Fibroblast of pulmonary artery (primary cell): ENCODE measurements at regions not wholly inside any gene's neighbourhood (a gene's known extent, or its start where the extent isn't known, plus 50 kb on each side); places are given as distances from the start of the nearest gene placed in this dataset.
A peak's percentile ranks its signal among the peaks of the same experiment; 100 is the strongest.

ENCODE experiments used
- DNase-seq: peaks from one replicate; pipeline ENCODE4 v3.0.0-alpha.2; 2010; ENCODE audit warnings: low read depth
- H3K4me3 ChIP-seq: replicated peaks from 2 replicates; pipeline ENCODE4 v1.5.1; 2011; ENCODE audit warnings: low read depth, mild to moderate bottlenecking, control low read depth, low read length, moderate library complexity
- TF ChIP-seq, protein P1 (sequence below): IDR thresholded peaks from 2 replicates; pipeline ENCODE4 v1.5.1; 2011; ENCODE audit warnings: mild to moderate bottlenecking, control low read depth, low read length, inconsistent platforms; ENCODE audit errors: missing control alignments

DNA sequence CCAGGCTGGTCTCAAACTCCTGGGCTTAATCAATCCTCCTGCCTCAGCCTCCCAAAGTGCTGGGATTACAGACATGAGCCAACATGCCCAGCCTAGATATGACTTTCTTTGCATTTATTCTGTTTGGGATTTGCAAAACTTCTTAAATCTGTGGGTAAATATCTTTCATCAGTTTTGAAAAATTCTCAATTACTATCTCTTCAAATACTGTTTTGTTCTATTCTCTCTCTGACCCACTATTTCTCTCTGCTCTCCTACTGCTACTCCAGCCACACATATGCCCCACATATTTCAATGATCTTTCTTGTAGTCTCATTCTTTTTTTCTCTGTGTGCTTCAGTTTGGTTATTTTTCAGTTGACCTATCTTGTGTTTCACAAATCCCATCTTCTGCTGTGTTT, 205.1 kb downstream of the CHIC2 start:
- no peak overlapping the region for H3K4me3 ChIP-seq
- no peak for DNase-seq
- TF ChIP-seq, protein P1, sequence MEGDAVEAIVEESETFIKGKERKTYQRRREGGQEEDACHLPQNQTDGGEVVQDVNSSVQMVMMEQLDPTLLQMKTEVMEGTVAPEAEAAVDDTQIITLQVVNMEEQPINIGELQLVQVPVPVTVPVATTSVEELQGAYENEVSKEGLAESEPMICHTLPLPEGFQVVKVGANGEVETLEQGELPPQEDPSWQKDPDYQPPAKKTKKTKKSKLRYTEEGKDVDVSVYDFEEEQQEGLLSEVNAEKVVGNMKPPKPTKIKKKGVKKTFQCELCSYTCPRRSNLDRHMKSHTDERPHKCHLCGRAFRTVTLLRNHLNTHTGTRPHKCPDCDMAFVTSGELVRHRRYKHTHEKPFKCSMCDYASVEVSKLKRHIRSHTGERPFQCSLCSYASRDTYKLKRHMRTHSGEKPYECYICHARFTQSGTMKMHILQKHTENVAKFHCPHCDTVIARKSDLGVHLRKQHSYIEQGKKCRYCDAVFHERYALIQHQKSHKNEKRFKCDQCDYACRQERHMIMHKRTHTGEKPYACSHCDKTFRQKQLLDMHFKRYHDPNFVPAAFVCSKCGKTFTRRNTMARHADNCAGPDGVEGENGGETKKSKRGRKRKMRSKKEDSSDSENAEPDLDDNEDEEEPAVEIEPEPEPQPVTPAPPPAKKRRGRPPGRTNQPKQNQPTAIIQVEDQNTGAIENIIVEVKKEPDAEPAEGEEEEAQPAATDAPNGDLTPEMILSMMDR = no peak

DNA sequence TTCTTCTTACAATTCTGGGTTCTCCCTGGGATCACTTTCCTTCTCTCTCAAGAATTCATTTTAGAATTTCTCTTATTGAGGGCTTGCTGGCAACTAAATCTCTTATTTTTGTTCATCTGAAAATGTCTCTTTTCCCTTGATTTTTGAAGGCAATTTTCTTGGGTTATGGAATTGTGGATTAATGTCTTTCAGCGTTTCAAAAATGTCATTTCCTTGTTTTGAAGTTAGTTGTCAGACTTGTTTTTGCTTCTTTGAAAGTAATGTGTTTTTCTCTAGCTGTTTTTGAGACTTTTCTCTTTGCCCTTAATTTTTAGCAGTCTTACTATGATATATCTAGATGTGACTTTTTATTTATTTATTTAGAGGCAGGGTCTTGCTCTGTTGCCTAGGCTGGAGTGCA, 205.7 kb downstream of the CHIC2 start:
- no peak for DNase-seq
- TF ChIP-seq, protein P1 = no peak
- no peak overlapping the region for H3K4me3 ChIP-seq

DNA sequence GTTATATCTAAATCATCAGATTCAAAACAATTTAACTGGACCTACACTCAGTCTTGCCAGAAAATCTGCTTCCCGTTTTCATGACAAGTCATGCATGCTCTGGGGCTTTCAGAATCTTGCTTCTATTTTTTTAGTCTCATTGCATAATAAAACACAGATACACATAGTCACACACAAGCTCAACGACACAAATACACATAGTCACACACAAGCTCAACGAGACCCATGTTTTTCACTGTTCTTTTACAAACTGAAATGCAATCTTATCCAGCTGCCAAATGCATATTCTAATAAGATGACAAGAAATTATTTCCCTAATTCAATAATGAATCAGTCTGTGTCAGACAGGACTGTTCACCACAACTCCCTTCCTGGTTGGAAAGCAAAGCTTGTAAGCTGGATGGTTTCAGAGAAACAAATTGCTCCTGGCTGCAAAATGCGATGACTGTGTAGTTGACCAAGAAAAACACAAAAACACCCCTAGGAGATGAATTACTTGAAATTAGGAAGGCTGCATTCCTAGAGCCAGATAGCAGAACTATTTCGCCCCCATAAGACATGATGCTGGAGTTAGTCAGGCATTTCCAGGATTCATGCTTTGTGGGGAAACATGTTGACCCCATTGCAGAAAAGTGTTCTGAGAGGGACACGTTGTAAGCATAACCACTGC, 208.7 kb downstream of the CHIC2 start:
- peak; percentile 78 for DNase-seq
- H3K4me3 ChIP-seq = no peak overlapping the region
- TF ChIP-seq, protein P1 = no peak

DNA sequence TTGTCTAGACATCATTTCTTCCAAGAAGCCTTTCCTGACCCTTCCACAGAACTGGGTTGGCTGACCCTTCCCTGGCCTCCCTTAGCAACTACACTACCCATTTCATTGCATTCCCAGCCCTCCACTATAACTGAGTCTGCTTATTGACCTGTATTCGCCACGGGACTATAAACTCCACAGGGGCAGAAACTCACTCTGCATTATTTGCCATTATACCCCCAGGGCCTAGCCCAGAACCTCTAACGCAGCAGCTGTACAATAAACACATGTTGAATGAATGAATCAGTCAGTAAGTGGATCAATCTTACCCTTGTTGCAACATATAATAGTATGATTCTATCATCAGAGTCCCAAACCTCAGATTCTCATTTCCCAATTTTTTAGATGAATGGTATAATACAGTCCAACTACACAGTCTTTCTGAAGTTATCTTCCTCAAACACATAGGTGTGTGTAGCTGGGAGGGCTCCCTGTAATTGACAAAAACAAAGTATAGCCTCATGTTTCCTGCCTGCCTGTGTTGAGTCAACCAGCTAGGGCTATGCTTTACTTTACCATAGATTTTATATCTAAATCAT, 209.3 kb downstream of the CHIC2 start:
- H3K4me3 ChIP-seq = no peak overlapping the region
- DNase-seq = no peak
- TF ChIP-seq, protein P1 = no peak

DNA sequence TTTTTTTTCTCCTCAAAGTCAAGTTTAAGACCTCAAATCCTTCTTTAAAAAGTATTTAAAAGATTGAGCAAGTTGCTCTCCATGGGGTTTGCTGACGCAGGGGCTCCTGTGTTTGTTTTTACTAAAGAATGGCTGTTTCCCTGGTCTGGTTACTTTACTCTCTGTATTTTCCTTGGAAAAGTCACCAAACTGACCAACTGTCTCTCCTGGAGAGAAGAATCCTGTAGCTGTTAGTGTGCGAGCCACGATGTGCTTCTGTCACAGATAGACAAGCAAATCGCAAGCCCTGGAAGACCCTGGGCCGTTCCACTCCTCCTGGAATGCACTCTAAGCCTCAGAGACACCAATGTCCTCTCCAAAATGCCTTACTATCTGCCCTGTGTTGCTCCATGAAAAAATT, 212.1 kb downstream of the CHIC2 start:
- TF ChIP-seq, protein P1 = no peak

DNA sequence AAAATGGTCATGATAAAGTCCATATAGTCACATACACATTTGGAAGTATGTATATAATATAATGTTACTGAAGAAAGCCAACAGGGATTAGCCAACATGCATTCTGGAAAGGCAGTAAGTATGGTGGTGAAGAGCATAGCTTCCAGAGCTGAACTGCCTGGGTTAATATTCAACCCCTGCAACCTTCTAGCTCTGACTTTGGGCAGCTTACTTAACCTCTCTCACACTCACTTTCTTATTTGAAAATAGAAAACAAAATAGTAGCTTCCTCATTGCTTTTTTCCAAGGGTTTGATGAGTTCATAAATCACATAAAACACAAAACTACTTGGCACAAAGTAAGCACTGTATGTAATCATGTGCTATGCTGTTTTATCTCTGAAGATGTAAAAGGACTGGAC, 216.4 kb downstream of the CHIC2 start:
- no peak for DNase-seq
- TF ChIP-seq, protein P1 = no peak
- no peak overlapping the region for H3K4me3 ChIP-seq

More for the DNA sequence above, 212.1 kb downstream of the CHIC2 start:
- H3K4me3 ChIP-seq = no peak overlapping the region
- DNase-seq = no peak

DNA sequence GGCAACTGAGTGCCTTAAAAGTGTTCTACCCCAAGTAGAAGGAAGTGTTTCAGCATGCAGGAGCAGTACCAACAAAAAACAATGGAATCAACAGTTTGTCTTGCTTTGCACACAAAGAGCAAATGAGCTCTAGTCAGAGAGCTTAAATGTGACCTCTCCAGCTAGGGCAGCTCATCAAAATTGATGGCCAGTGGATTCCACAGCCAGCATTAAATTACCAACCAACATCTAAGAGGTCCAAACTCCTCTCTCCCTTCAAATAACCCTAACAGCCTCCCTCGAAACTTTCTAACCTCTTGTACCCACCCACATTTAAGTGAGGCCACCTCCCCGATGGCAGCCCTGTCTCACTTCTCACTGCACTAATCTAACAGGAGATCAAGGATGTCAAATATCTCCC, 219.9 kb downstream of the CHIC2 start:
- DNase-seq = no peak
- no peak overlapping the region for H3K4me3 ChIP-seq
- TF ChIP-seq, protein P1 = no peak
